HG03159 (cell line): ENCODE measurements at regions not wholly inside any gene's neighbourhood (a gene's known extent, or its start where the extent isn't known, plus 50 kb on each side); places are given as distances from the start of the nearest gene placed in this dataset.

Experiments used
- ATAC-seq: cut with Tn5 transposase; IDR thresholded peaks from one replicate; pipeline ENCODE4 v1.9.1; 2021; ENCODE audit warnings: mild to moderate bottlenecking, moderate library complexity; ENCODE audit not compliant: unreplicated experiment

DNA sequence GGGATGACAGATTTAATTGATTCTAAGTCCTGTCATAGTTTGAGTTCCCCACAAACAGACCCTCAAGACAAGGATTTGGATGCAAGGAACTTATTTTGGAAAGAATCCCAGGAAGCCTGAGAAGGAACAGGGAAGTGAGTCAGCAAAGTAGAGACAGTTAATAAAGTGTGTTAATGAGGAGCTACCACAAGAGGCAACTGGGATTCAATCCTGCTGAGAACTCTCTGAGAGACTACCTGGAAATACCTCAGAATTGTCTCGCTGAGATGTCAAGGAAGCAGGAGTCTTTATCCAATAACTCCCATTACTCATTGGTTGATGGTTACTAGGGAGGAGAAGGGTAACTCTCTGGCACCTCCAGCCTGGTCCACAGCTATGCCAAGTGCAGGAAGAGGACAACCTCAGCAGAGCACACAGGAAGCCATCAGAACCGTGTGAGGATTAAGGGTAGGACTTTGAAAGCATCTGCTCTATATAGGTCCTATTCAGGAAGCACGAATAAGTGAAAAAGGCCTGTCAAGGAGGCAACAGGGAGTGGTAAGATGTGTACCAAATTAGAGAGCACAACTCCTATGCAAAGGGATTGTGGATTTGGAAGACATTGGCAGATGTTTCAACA is 311.1 kb upstream of the KCNH8 start:
- ATAC-seq: no peak

GRCh38 chr3:18835021-18835420 is 313.3 kb upstream of the KCNH8 start:
- ATAC-seq: no peak

DNA sequence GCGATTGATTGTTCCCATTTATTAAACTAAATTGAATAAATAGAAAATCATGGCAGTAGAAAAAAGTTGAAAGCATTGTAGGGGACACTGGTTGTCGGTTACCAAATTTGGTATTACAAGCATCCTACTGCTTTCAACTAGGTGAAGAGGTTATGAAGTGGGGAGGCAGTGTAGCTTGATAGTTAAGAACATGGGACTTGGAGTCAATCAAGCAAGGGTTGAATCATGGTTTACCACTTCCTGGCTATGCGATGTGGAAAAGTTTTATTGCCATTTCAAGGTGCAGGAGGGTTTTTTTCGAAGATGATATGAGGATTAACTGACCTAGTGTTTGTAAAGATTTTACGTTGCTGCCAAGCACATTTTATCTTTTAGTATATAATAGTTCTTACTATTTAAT is 318.2 kb upstream of the KCNH8 start:
- ATAC-seq: no peak

DNA sequence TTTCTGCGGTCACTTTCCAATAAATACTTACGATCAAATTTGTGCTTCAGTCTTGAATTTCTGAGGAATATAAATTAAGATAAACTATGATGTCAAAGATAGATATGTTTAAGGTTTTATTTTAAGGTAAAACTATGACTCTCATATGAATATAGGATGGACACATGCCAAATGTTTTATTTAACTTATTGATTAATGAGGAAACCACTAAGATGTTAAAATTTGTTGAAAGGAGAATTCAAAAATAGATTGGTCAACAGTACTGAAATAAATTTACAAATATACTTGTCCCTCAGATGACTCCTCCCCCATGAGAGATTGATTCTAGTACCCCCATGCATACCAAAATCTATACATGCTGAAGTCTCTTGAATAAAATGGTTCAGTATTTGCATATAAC is 319.7 kb upstream of the KCNH8 start:
- ATAC-seq: no peak

- no peak for ATAC-seq
Measured at GRCh38 chr3:18827664-18828063, 320.6 kb upstream of the KCNH8 start.

GRCh38 chr3:18825665-18826064 is 322.6 kb upstream of the KCNH8 start:
- no peak for ATAC-seq

- ATAC-seq: no peak
Measured at GRCh38 chr3:18813300-18813699, 335.0 kb upstream of the KCNH8 start.

- no peak for ATAC-seq
Measured at GRCh38 chr3:18812316-18812715, 336.0 kb upstream of the KCNH8 start.

GRCh38 chr3:18810306-18810661 is 338.0 kb upstream of the KCNH8 start:
- no peak for ATAC-seq

GRCh38 chr3:18809640-18810305 is 338.5 kb upstream of the KCNH8 start:
- no peak for ATAC-seq

GRCh38 chr3:18808429-18808828 is 339.9 kb upstream of the KCNH8 start:
- ATAC-seq: no peak

DNA sequence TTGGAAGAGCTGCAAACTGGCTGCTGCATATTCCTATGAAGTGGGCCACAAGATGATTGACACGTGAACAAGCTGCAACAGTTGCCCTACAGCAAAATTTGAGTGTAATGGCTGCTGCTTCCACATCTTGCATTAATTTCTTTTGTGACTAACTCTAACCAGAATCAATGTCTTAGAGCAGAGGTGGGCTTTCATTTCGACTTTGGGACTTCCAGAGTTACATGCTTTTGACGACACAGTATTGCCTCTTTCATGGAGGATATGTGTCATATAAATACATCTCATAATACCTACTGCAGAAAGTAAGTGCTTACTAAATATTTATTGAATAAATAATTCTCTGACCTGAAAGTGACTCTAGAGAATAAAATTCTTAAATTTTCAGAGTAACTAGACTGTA is 340.7 kb upstream of the KCNH8 start:
- ATAC-seq: no peak

DNA sequence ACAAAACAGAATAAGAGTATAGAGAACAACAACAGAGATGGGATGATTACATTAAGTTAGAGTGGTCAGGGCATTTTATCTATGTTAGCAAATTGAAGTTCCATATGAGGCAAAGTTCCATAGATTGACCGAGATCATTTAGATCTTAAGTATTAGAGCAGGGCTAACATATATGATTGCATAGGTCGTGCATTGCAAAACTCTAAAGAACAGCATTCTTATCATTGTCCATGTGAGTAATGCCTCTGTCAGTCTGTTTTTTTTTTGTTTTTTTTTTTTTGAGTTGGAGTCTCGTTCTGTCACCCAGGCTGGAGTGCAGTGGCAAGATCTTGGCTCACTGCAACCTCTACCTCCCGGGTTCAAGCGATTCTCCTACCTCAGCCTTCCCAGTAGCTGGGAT is 341.7 kb upstream of the KCNH8 start:
- no peak for ATAC-seq

- ATAC-seq: no peak
Measured at GRCh38 chr3:18797378-18797777, 350.9 kb upstream of the KCNH8 start.

DNA sequence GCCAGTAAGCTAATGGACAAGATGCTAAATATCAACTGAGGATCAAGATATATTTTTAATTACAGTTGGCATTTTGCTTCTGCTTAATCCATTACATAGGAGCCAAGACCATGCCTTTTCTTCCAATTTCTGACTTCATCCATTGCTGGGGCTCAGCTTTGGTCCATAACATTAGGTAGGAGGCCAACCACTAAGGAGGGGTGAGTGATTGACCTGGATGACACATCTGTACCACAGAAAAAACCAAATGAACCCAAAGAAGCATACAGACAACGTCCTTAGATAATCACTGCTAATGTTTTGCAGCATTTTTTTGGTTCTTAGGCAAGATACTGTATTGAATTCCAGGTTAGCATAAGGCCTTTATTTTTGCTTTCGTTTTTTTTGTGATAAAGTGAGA is 353.2 kb upstream of the KCNH8 start:
- no peak for ATAC-seq

GRCh38 chr3:18791752-18792151 is 356.6 kb upstream of the KCNH8 start:
- ATAC-seq: no peak

DNA sequence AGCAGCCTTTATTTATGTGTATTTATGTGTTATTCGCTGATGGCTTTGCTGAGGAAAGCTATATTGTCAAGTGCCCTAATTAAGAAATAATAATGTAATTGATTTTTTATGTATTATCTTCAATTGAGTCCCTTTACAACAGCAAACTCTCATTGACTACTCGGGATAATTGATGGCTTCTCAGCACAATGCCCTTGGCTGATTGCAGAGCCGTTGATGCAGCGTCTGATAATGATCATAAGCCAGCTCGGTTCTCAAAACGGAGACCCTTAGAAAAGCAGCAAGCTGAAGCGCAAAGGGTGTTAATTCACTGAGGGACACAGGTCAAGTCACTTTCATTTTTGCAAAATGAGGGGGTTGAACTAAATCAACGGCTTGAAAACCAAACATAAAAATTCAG is 357.1 kb upstream of the KCNH8 start:
- ATAC-seq: no peak

- ATAC-seq: no peak
Measured at GRCh38 chr3:18790384-18790783, 357.9 kb upstream of the KCNH8 start.

DNA sequence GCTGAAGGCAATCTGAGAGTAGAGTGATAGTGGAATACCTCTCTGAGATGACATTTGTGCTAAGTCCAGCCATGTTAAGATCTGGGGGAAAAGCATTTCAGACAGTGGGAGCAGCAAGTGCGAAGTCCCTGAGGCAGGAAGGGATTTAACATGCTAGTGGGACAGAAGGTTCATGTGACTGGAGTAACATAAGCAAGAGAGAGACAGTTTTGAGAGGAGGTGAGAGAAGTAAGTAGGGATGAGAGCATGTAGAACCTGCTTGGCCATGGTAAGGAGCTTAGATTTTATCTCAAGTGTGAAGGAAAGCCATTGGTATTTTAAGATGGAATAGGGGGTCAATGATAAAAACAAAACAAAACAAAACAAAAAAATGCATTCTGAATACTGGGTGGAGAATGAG is 358.6 kb upstream of the KCNH8 start:
- no peak for ATAC-seq

DNA sequence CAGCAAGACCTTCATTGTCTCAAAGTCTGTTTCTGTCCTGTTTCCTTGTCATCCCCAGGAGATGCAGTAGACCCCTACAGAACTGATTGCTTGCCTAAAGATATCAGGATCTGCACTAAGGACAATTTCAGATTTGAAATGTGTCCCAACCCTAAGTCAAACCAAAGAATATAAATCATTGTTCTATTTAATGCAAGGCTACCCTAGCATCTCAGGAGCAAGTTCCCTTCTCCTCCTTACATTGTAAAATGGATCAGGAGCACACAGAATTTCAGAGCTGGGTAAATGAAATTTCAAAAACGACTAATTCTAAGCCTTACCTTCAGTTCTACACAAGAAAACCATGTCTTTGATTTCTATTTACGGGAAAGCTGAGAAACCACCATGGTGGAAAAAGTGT is 360.9 kb upstream of the KCNH8 start:
- no peak for ATAC-seq

DNA sequence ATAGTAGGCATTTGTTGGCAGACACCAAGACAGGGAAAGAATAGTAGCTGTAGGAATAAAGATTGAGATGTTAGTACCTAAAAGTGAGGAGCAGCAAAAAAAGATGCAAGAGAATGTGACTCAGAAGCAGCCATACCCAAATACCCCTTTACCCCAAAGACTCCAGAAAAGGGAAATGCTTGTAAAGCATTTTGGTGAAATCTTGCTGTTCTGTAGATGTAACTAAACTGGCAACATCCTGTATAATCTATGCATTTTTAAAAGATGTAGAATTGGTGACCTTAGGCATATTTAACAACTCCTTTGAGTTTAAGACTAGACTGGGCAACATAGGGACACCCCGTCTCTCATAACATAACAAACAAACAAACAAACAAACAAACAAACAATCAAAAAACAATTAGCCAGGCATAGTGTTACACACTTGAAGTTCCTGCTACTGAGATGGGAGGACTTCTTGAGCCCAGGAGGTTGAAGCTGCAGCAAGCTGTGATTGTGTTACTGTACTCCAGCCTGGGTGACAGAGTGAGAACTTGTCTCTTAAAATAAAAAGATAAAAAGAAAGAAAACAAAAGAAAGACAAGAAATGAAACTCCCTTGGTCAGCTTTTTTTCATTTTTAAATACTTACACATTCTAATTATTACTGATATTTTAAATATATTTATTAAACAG is 361.5 kb upstream of the KCNH8 start:
- ATAC-seq: no peak

- no peak for ATAC-seq
Measured at GRCh38 chr3:18782191-18782590, 357.1 kb upstream of the SATB1 start.

DNA sequence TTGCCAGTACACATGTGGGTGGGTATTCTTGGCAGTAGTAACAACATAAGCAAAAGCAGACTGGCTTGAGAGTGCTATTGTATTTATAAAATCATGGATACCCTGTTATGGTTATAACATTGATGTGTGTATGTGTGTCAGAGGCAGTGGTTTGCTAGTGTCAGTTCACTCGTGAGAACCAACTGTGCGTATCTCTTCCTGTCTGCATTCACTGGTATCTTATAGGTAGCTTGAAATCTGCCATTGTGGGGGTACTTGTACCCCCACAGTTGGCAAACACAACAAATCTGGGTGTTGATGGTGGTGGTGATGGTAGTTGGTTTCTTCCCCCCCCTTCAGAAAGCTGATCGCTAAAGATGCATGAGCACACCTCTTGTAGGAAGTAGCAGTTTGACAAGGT is 355.8 kb upstream of the SATB1 start:
- no peak for ATAC-seq
